WTC11 (cell line): ENCODE measurements at regions not wholly inside any gene's neighbourhood (a gene's known extent, or its start where the extent isn't known, plus 50 kb on each side); places are given as distances from the start of the nearest gene placed in this dataset.

Source experiments
- ATAC-seq: fragments of 200-7000 bp; cut with Tn5 transposase; 2 replicates; pipeline ENCODE4 v1.10.0; 2021; ENCODE audit warnings: mild to moderate bottlenecking, moderate library complexity
- CTCF ChIA-PET: fragments of 300-600 bp; sonication (Branson Sonifier 250); formaldehyde crosslinking; loops from one replicate; lab custom pipeline; 2021; ENCODE audit warnings: antibody characterized with exemption; lab: Charles Lee
- POLR2A ChIA-PET: fragments of 350-600 bp; sonication (Branson Sonifier 250); formaldehyde crosslinking; loops from one replicate; lab custom pipeline; 2021; ENCODE audit warnings: antibody characterized with exemption; lab: Charles Lee
- DNase-seq: peaks from one replicate; pipeline ENCODE4 v3.0.0; 2021; ENCODE audit warnings: low spot score
- H3K27ac Mint-ChIP-seq: 2 replicates; pipeline ENCODE4 v1.8.0; 2021; ENCODE audit warnings: mixed read lengths
- H3K27me3 Mint-ChIP-seq: 2 replicates; pipeline ENCODE4 v1.8.0; 2021; ENCODE audit warnings: low read depth, mild to moderate bottlenecking, moderate library complexity, mixed read lengths
- H3K36me3 Mint-ChIP-seq: 2 replicates; pipeline ENCODE4 v1.8.0; 2021; ENCODE audit warnings: mixed read lengths
- H3K4me1 Mint-ChIP-seq: 2 replicates; pipeline ENCODE4 v1.8.0; 2022; ENCODE audit warnings: mixed read lengths
- H3K4me3 Mint-ChIP-seq: 2 replicates; pipeline ENCODE4 v1.8.0; 2021; ENCODE audit warnings: mild to moderate bottlenecking, moderate library complexity, mixed read lengths
- H3K9me3 Mint-ChIP-seq: 2 replicates; pipeline ENCODE4 v1.8.0; 2021; ENCODE audit warnings: mixed read lengths
- CREB1 ChIP-seq: sonication (generic); formaldehyde crosslinking; IDR thresholded peaks from 2 replicates; pipeline ENCODE4 v1.8.0; 2023; ENCODE audit warnings: mild to moderate bottlenecking, missing genetic modification reagents
- GABPB1 ChIP-seq: sonication (generic); formaldehyde crosslinking; IDR thresholded peaks from 2 replicates; pipeline ENCODE4 v1.8.1; 2023; ENCODE audit warnings: mild to moderate bottlenecking, missing genetic modification reagents
- GRHL2 ChIP-seq: fragments of 250-450 bp; sonication (Bioruptor Pico); IDR thresholded peaks from 2 replicates; pipeline ENCODE4 v1.8.0; 2022; ENCODE audit warnings: mild to moderate bottlenecking, moderate library complexity; ENCODE audit not compliant: insufficient replicate concordance, severe bottlenecking
- NR1H2 ChIP-seq: sonication (generic); formaldehyde crosslinking; IDR thresholded peaks from 2 replicates; pipeline ENCODE4 v1.9.0; 2021; ENCODE audit warnings: mild to moderate bottlenecking, moderate library complexity, missing genetic modification reagents
- OVOL2 ChIP-seq: fragments of 250-450 bp; sonication (Bioruptor Pico); IDR thresholded peaks from 2 replicates; pipeline ENCODE4 v1.9.0; 2021; ENCODE audit warnings: mild to moderate bottlenecking, borderline replicate concordance
- TEAD1 ChIP-seq: sonication (generic); formaldehyde crosslinking; IDR thresholded peaks from 2 replicates; pipeline ENCODE4 v1.8.0; 2022; ENCODE audit warnings: mild to moderate bottlenecking, missing genetic modification reagents
- ZNF317 ChIP-seq: sonication (generic); formaldehyde crosslinking; IDR thresholded peaks from 2 replicates; pipeline ENCODE4 v1.8.1; 2023; ENCODE audit warnings: low read depth, mild to moderate bottlenecking, moderate library complexity, missing genetic modification reagents, borderline replicate concordance
- TF ChIP-seq, protein P1 (sequence below): sonication (generic); formaldehyde crosslinking; conservative IDR thresholded peaks from 2 replicates; pipeline ENCODE4 v1.8.1; 2023; ENCODE audit warnings: mild to moderate bottlenecking, low read depth, missing genetic modification reagents, moderate library complexity
- TF ChIP-seq, protein P2 (sequence below): fragments of 250-450 bp; sonication (Bioruptor Pico); IDR thresholded peaks from 2 replicates; pipeline ENCODE4 v2.1.2; 2022; ENCODE audit warnings: mild to moderate bottlenecking, moderate library complexity
- TF ChIP-seq, protein P3 (sequence below): sonication (generic); formaldehyde crosslinking; IDR thresholded peaks from 2 replicates; pipeline ENCODE4 v1.8.1; 2023; ENCODE audit warnings: mild to moderate bottlenecking, missing genetic modification reagents
- TF ChIP-seq, protein P4 (sequence below): sonication (generic); formaldehyde crosslinking; IDR thresholded peaks from 2 replicates; pipeline ENCODE4 v1.8.0; 2022; ENCODE audit warnings: mild to moderate bottlenecking, missing genetic modification reagents
- TF ChIP-seq, protein P5 (sequence below): fragments of 250-450 bp; sonication (Bioruptor Pico); conservative IDR thresholded peaks from 2 replicates; pipeline ENCODE4 v1.9.0; 2021; ENCODE audit warnings: mild to moderate bottlenecking
- TF ChIP-seq, protein P6 (sequence below): sonication (generic); formaldehyde crosslinking; conservative IDR thresholded peaks from 2 replicates; pipeline ENCODE4 v1.8.1; 2022; ENCODE audit warnings: mild to moderate bottlenecking, missing genetic modification reagents
- TF ChIP-seq, protein P7 (sequence below): fragments of 250-450 bp; sonication (Bioruptor Pico); IDR thresholded peaks from 2 replicates; pipeline ENCODE4 v1.8.0; 2021; ENCODE audit warnings: mild to moderate bottlenecking
- TF ChIP-seq, protein P8 (sequence below): sonication (generic); formaldehyde crosslinking; IDR thresholded peaks from 2 replicates; pipeline ENCODE4 v1.8.1; 2023; ENCODE audit warnings: mild to moderate bottlenecking, missing genetic modification reagents, borderline replicate concordance
- TF ChIP-seq, protein P9 (sequence below): sonication (generic); formaldehyde crosslinking; IDR thresholded peaks from 2 replicates; pipeline ENCODE4 v1.8.1; 2022; ENCODE audit warnings: missing genetic modification reagents, borderline replicate concordance
- TF ChIP-seq, protein P10 (sequence below): sonication (generic); formaldehyde crosslinking; IDR thresholded peaks from 2 replicates; pipeline ENCODE4 v1.8.0; 2023; ENCODE audit warnings: mild to moderate bottlenecking, missing genetic modification reagents

DNA sequence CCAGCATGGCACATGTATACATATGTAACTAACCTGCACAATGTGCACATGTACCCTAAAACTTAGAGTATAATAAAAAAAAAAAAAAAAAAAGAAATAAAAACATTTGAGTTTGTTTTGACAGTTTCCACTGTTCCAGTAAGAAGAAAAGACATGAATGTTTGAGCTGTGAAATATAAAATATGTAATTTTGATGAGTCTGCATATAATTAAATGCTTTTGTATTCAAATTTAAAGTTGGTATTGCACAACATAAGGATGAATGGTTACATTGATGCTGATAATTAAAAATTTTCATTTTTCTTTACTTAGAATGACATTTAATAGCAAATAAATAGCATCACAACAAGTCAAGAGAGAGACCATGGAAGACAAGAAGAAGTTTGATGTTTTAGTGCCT, 212.0 kb upstream of the RRP15 start:
- Mint-ChIP-seq H3K4me3 (no peak overlapping the region), H3K4me1 (no peaks in the 10 kb centered on the region), H3K36me3 (no peaks in the 10 kb centered on the region; the same call in 1 of the 2 replicates), H3K27me3 (no peaks in the 10 kb centered on the region), H3K27ac (no peak overlapping the region), H3K9me3 (peaks cover 13% of the 10 kb centered on the region)
- ChIA-PET CTCF (no interaction called here), POLR2A (no interaction called here)
- DNase-seq (no peak), ATAC-seq (no peak)
- no peak for TF ChIP-seq NR1H2 (CRISPR knock-in tag)
- TF ChIP-seq, protein P1, sequence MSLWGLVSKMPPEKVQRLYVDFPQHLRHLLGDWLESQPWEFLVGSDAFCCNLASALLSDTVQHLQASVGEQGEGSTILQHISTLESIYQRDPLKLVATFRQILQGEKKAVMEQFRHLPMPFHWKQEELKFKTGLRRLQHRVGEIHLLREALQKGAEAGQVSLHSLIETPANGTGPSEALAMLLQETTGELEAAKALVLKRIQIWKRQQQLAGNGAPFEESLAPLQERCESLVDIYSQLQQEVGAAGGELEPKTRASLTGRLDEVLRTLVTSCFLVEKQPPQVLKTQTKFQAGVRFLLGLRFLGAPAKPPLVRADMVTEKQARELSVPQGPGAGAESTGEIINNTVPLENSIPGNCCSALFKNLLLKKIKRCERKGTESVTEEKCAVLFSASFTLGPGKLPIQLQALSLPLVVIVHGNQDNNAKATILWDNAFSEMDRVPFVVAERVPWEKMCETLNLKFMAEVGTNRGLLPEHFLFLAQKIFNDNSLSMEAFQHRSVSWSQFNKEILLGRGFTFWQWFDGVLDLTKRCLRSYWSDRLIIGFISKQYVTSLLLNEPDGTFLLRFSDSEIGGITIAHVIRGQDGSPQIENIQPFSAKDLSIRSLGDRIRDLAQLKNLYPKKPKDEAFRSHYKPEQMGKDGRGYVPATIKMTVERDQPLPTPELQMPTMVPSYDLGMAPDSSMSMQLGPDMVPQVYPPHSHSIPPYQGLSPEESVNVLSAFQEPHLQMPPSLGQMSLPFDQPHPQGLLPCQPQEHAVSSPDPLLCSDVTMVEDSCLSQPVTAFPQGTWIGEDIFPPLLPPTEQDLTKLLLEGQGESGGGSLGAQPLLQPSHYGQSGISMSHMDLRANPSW (CRISPR knock-in tag): no peak
- TF ChIP-seq GRHL2 (CRISPR knock-in tag): no peak
- TF ChIP-seq, protein P2, sequence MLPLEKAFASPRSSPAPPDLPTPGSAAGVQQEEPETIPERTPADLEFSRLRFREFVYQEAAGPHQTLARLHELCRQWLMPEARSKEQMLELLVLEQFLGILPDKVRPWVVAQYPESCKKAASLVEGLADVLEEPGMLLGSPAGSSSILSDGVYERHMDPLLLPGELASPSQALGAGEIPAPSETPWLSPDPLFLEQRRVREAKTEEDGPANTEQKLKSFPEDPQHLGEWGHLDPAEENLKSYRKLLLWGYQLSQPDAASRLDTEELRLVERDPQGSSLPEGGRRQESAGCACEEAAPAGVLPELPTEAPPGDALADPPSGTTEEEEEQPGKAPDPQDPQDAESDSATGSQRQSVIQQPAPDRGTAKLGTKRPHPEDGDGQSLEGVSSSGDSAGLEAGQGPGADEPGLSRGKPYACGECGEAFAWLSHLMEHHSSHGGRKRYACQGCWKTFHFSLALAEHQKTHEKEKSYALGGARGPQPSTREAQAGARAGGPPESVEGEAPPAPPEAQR (CRISPR knock-in tag): no peak
- no peak for TF ChIP-seq TEAD1 (CRISPR knock-in tag)
- TF ChIP-seq, protein P3, sequence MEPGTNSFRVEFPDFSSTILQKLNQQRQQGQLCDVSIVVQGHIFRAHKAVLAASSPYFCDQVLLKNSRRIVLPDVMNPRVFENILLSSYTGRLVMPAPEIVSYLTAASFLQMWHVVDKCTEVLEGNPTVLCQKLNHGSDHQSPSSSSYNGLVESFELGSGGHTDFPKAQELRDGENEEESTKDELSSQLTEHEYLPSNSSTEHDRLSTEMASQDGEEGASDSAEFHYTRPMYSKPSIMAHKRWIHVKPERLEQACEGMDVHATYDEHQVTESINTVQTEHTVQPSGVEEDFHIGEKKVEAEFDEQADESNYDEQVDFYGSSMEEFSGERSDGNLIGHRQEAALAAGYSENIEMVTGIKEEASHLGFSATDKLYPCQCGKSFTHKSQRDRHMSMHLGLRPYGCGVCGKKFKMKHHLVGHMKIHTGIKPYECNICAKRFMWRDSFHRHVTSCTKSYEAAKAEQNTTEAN (CRISPR knock-in tag): no peak
- TF ChIP-seq, protein P4, sequence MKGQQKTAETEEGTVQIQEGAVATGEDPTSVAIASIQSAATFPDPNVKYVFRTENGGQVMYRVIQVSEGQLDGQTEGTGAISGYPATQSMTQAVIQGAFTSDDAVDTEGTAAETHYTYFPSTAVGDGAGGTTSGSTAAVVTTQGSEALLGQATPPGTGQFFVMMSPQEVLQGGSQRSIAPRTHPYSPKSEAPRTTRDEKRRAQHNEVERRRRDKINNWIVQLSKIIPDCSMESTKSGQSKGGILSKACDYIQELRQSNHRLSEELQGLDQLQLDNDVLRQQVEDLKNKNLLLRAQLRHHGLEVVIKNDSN (CRISPR knock-in tag): no peak
- TF ChIP-seq, protein P5, sequence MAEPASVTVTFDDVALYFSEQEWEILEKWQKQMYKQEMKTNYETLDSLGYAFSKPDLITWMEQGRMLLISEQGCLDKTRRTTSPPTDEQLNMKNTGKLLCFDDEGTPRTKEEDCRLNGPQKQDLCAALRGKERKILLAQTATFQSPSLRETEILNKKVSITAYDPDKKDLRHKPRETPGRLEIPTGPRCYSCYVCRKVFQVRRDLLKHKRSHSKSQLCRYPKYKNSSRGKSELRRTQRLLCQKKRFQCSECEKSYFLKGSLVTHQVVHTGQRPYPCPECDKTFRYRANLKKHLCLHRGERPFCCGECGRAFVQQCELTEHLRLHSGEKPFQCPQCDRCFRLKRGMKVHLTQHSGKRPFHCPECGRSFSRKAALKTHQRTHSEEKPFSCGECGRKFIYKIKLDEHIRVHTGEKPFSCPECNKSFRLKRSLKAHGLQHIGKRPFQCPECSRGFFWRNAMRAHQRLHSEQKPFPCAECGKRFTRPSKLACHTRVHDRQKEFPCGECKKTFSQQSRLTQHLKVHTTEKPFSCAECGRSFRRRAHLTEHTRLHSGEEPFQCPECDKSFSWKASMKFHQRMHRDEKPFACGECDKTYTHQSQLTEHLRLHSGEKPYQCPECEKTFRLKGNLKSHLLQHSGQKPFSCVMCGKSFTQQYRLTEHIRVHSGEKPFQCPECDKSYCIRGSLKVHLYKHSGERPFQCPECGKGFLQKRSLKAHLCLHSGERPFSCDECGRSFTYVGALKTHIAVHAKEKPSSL (CRISPR knock-in tag): no peak
- TF ChIP-seq, protein P6, sequence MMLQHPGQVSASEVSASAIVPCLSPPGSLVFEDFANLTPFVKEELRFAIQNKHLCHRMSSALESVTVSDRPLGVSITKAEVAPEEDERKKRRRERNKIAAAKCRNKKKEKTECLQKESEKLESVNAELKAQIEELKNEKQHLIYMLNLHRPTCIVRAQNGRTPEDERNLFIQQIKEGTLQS (CRISPR knock-in tag): no peak
- no peak for TF ChIP-seq ZNF317
- no peak for TF ChIP-seq CREB1 (CRISPR knock-in tag)
- TF ChIP-seq, protein P7, sequence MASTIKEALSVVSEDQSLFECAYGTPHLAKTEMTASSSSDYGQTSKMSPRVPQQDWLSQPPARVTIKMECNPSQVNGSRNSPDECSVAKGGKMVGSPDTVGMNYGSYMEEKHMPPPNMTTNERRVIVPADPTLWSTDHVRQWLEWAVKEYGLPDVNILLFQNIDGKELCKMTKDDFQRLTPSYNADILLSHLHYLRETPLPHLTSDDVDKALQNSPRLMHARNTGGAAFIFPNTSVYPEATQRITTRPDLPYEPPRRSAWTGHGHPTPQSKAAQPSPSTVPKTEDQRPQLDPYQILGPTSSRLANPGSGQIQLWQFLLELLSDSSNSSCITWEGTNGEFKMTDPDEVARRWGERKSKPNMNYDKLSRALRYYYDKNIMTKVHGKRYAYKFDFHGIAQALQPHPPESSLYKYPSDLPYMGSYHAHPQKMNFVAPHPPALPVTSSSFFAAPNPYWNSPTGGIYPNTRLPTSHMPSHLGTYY (CRISPR knock-in tag): no peak
- TF ChIP-seq, protein P8, sequence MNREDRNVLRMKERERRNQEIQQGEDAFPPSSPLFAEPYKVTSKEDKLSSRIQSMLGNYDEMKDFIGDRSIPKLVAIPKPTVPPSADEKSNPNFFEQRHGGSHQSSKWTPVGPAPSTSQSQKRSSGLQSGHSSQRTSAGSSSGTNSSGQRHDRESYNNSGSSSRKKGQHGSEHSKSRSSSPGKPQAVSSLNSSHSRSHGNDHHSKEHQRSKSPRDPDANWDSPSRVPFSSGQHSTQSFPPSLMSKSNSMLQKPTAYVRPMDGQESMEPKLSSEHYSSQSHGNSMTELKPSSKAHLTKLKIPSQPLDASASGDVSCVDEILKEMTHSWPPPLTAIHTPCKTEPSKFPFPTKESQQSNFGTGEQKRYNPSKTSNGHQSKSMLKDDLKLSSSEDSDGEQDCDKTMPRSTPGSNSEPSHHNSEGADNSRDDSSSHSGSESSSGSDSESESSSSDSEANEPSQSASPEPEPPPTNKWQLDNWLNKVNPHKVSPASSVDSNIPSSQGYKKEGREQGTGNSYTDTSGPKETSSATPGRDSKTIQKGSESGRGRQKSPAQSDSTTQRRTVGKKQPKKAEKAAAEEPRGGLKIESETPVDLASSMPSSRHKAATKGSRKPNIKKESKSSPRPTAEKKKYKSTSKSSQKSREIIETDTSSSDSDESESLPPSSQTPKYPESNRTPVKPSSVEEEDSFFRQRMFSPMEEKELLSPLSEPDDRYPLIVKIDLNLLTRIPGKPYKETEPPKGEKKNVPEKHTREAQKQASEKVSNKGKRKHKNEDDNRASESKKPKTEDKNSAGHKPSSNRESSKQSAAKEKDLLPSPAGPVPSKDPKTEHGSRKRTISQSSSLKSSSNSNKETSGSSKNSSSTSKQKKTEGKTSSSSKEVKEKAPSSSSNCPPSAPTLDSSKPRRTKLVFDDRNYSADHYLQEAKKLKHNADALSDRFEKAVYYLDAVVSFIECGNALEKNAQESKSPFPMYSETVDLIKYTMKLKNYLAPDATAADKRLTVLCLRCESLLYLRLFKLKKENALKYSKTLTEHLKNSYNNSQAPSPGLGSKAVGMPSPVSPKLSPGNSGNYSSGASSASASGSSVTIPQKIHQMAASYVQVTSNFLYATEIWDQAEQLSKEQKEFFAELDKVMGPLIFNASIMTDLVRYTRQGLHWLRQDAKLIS (CRISPR knock-in tag): no peak
- TF ChIP-seq, protein P9, sequence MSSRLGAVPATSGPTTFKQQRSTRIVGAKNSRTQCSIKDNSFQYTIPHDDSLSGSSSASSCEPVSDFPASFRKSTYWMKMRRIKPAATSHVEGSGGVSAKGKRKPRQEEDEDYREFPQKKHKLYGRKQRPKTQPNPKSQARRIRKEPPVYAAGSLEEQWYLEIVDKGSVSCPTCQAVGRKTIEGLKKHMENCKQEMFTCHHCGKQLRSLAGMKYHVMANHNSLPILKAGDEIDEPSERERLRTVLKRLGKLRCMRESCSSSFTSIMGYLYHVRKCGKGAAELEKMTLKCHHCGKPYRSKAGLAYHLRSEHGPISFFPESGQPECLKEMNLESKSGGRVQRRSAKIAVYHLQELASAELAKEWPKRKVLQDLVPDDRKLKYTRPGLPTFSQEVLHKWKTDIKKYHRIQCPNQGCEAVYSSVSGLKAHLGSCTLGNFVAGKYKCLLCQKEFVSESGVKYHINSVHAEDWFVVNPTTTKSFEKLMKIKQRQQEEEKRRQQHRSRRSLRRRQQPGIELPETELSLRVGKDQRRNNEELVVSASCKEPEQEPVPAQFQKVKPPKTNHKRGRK: no peak
- no peak for TF ChIP-seq OVOL2 (CRISPR knock-in tag)
- TF ChIP-seq, protein P10, sequence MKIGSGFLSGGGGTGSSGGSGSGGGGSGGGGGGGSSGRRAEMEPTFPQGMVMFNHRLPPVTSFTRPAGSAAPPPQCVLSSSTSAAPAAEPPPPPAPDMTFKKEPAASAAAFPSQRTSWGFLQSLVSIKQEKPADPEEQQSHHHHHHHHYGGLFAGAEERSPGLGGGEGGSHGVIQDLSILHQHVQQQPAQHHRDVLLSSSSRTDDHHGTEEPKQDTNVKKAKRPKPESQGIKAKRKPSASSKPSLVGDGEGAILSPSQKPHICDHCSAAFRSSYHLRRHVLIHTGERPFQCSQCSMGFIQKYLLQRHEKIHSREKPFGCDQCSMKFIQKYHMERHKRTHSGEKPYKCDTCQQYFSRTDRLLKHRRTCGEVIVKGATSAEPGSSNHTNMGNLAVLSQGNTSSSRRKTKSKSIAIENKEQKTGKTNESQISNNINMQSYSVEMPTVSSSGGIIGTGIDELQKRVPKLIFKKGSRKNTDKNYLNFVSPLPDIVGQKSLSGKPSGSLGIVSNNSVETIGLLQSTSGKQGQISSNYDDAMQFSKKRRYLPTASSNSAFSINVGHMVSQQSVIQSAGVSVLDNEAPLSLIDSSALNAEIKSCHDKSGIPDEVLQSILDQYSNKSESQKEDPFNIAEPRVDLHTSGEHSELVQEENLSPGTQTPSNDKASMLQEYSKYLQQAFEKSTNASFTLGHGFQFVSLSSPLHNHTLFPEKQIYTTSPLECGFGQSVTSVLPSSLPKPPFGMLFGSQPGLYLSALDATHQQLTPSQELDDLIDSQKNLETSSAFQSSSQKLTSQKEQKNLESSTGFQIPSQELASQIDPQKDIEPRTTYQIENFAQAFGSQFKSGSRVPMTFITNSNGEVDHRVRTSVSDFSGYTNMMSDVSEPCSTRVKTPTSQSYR (CRISPR knock-in tag): no peak
- TF ChIP-seq GABPB1 (CRISPR knock-in tag): no peak
